ENCODE measurements at regions not wholly inside any gene's neighbourhood (a gene's known extent, or its start where the extent isn't known, plus 50 kb on each side); places are given as distances from the start of the nearest gene placed in this dataset.
"Not testable (repeated sequence)": the region's sequence is repeated elsewhere in the genome, so short reads cannot be mapped to it uniquely, and the experiment has no call there.

GRCh38 chr2:90079374-90079773, 1387.9 kb downstream of the RPIA start:
- TF ChIP-seq, protein P1, sequence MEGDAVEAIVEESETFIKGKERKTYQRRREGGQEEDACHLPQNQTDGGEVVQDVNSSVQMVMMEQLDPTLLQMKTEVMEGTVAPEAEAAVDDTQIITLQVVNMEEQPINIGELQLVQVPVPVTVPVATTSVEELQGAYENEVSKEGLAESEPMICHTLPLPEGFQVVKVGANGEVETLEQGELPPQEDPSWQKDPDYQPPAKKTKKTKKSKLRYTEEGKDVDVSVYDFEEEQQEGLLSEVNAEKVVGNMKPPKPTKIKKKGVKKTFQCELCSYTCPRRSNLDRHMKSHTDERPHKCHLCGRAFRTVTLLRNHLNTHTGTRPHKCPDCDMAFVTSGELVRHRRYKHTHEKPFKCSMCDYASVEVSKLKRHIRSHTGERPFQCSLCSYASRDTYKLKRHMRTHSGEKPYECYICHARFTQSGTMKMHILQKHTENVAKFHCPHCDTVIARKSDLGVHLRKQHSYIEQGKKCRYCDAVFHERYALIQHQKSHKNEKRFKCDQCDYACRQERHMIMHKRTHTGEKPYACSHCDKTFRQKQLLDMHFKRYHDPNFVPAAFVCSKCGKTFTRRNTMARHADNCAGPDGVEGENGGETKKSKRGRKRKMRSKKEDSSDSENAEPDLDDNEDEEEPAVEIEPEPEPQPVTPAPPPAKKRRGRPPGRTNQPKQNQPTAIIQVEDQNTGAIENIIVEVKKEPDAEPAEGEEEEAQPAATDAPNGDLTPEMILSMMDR (conservative IDR thresholded peaks at IDR 0.05; ENCODE audit: low read length), result no peak
- no peak for DNase-seq (ENCODE audit: low read depth)
- H3K4me3 ChIP-seq (ENCODE audit: low read length), result no peak overlapping the region

DNA sequence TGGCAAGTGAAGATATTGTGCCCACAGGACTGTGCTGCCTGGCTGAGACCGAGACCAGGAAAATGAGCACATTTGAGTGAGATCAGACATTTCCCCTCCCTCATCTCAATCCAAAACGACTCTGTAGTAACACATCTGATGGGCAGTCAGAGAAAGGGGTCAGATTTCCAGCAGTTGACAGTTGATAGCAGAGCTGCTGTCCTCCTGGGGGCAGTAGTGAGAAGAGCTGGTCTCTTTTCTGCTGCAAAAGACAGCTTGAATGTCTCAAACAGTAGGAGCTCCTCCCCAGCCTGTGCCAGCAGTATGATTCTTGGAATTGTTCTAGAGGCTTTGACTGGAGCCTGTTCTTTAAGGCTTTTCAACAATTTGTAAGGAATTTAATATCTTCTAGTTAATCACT, 1396.3 kb downstream of the RPIA start:
- H3K4me3 ChIP-seq (ENCODE audit: low read length), result not testable (repeated sequence)
- DNase-seq (ENCODE audit: low read depth), result peak; percentile 1
- TF ChIP-seq, protein P1 (conservative IDR thresholded peaks at IDR 0.05; ENCODE audit: low read length), result peak; percentile 35

GRCh38 chr2:90093571-90094270, 1402.2 kb downstream of the RPIA start:
- H3K4me3 ChIP-seq (ENCODE audit: low read length); DNase-seq (ENCODE audit: low read depth): not testable (repeated sequence)

- not testable (repeated sequence) for DNase-seq (ENCODE audit: low read depth); H3K4me3 ChIP-seq (ENCODE audit: low read length)
Observed at GRCh38 chr2:90097617-90098016, 1406.1 kb downstream of the RPIA start.

DNA sequence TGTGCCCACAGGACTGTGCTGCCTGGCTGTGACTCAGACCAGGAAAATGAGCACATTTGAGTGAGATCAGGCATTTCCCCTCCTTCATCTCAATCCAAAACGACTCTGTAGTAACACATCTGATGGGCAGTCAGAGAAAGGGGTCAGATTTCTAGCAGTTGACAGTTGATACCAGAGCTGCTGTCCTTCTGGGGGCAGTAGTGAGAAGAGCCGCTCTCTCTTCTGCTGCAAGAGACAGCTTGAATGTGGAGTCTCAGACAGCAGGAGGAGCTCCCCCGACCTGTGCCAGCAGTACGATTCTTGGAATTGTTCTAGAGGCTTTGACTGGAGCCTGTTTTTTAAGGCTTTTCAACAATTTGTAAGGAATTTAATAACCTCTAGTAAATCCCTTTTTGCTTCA, 1413.7 kb downstream of the RPIA start:
- not testable (repeated sequence) for DNase-seq (ENCODE audit: low read depth); H3K4me3 ChIP-seq (ENCODE audit: low read length)

GRCh38 chr2:90123409-90123808, 1431.9 kb downstream of the RPIA start:
- DNase-seq (ENCODE audit: low read depth); H3K4me3 ChIP-seq (ENCODE audit: low read length): not testable (repeated sequence)

GRCh38 chr2:90139046-90139445, 1447.6 kb downstream of the RPIA start:
- not testable (repeated sequence) for H3K4me3 ChIP-seq (ENCODE audit: low read length); DNase-seq (ENCODE audit: low read depth)

GRCh38 chr2:90141558-90141957, 1450.1 kb downstream of the RPIA start:
- DNase-seq (ENCODE audit: low read depth); H3K4me3 ChIP-seq (ENCODE audit: low read length): not testable (repeated sequence)

DNA sequence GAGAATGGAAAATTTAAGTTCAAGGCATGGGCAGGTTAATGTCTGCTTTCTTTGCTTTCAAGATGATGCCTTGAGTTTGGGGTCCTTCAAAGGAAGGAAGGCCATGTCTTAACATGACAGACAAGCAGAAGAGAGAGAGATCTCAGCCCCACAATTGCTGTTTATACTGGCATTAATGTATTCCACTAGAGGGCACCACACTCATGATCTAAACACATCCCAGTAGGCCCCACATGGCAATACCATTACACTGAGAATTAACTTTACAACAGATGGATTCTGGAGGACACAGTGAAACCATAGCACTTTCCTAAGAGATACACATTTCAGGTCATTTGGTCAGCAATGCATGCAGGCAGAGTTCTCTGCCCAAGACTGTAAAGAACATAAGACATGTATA, 1460.3 kb downstream of the RPIA start:
- not testable (repeated sequence) for H3K4me3 ChIP-seq (ENCODE audit: low read length)
- peak; percentile 3 for DNase-seq (ENCODE audit: low read depth)
- TF ChIP-seq, protein P1 (conservative IDR thresholded peaks at IDR 0.05; ENCODE audit: low read length), result peak; percentile 35

- not testable (repeated sequence) for H3K4me3 ChIP-seq (ENCODE audit: low read length); DNase-seq (ENCODE audit: low read depth)
Observed at GRCh38 chr2:90170978-90171377, 1479.5 kb downstream of the RPIA start.

DNA sequence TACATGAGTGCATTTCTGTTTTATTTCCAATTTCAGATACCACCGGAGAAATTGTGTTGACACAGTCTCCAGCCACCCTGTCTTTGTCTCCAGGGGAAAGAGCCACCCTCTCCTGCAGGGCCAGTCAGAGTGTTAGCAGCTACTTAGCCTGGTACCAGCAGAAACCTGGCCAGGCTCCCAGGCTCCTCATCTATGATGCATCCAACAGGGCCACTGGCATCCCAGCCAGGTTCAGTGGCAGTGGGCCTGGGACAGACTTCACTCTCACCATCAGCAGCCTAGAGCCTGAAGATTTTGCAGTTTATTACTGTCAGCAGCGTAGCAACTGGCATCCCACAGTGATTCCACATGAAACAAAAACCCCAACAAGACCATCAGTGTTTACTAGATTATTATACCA, 1481.6 kb downstream of the RPIA start:
- not testable (repeated sequence) for H3K4me3 ChIP-seq (ENCODE audit: low read length); DNase-seq (ENCODE audit: low read depth)

DNA sequence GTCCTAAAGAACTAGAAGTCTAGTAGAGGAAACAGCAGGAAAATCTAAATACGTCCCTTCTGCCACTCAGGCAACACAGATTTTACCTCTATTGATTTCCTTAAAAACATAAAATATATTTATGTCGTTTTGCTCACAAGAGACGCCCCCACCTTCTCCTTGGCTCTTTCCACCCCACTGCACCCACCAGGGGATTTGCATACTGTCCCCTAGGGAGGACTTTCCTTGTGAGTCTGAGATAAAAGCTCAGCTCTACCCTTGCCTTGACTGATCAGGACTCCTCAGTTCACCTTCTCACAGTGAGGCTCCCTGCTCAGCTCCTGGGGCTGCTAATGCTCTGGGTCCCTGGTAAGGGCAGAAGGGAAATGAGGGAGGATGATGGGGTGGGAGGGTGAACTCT, 1488.1 kb downstream of the RPIA start:
- DNase-seq (ENCODE audit: low read depth), result not testable (repeated sequence)

More for the DNA sequence above, 1488.1 kb downstream of the RPIA start:
- H3K4me3 ChIP-seq (ENCODE audit: low read length), result not testable (repeated sequence)

All from AG10803 (cell line).